A549 (cell line): ENCODE measurements at regions not wholly inside any gene's neighbourhood (a gene's known extent, or its start where the extent isn't known, plus 50 kb on each side); places are given as distances from the start of the nearest gene placed in this dataset.

ENCODE experiments used
- ATAC-seq, 2 experiments: fragments of 200-7000 bp in 1 of 2; fragments of >200 bp in 1 of 2; cut with Nextera tagmentation in 1 of 2; cut with Tn5 transposase in 1 of 2; 3 replicates each; pipeline versions ENCODE4 v1.8.0 to v1.9.1; 2018 to 2020; ENCODE audit warnings: mild to moderate bottlenecking in 1 of 2, moderate library complexity in 1 of 2
- CTCF ChIA-PET: fragments of 300-600 bp; sonication (Branson Sonifier 250); formaldehyde crosslinking; extraction: SDS; loops from one replicate; lab custom pipeline; 2021; ENCODE audit warnings: antibody characterized with exemption, inconsistent platforms; lab: Yijun Ruan, JAX
- POLR2A ChIA-PET: fragments of 350-600 bp; formaldehyde crosslinking; extraction: SDS; loops from one replicate; lab custom pipeline; 2021; ENCODE audit warnings: antibody characterized with exemption, inconsistent platforms; lab: Yijun Ruan, JAX
- DNase-seq, 2 experiments: peaks; one replicate each; pipeline versions ENCODE4 v3.0.0 to v3.0.0-alpha.2; 2011 to 2016; ENCODE audit warnings: low read depth in 1 of 2, low spot score in 1 of 2
- FAIRE-seq: peaks from 2 replicates; lab custom pipeline; 2011; peaks lifted over from hg19 to GRCh38; lab: Jason Lieb, UNC
- H3K27ac ChIP-seq, 2 experiments: fragments of >200 bp; sonication (Bioruptor Twin); formaldehyde crosslinking; 3 replicates each; pipeline ENCODE4 v1.5.1; 2016 to 2017
- H3K4me1 ChIP-seq: fragments of >200 bp; sonication (Bioruptor Twin); formaldehyde crosslinking; 3 replicates; pipeline ENCODE4 v1.6.1; 2016
- H3K4me2 ChIP-seq: fragments of >200 bp; sonication (Bioruptor Twin); formaldehyde crosslinking; 3 replicates; pipeline ENCODE4 v1.6.1; 2016
- H3K4me3 ChIP-seq: fragments of >200 bp; sonication (Bioruptor Twin); formaldehyde crosslinking; 3 replicates; pipeline ENCODE4 v1.5.1; 2016
- H3K9me3 ChIP-seq: fragments of >200 bp; sonication (Bioruptor Twin); formaldehyde crosslinking; 3 replicates; pipeline ENCODE4 v1.6.1; 2016
- CHD2 ChIP-seq: fragments of 150-350 bp; IDR thresholded peaks from 2 replicates; pipeline ENCODE4 v1.6.1; 2014; ENCODE audit warnings: low read length; ENCODE audit not compliant: partially characterized antibody
- ELK1 ChIP-seq: fragments of 150-350 bp; IDR thresholded peaks from 2 replicates; pipeline ENCODE4 v1.6.1; 2014; ENCODE audit warnings: low read depth, mild to moderate bottlenecking, low read length
- EP300 ChIP-seq, 2 experiments: fragments of >200 bp; sonication (Bioruptor Twin); formaldehyde crosslinking; IDR thresholded peaks; 2 replicates in 1 of 2; 3 replicates in 1 of 2; pipeline ENCODE4 v1.6.1; 2016 to 2017
- FOSB ChIP-seq: fragments of 250-450 bp; sonication (Bioruptor Pico); IDR thresholded peaks from 2 replicates; pipeline ENCODE4 v1.5.0; 2020; ENCODE audit warnings: mild to moderate bottlenecking, moderate library complexity
- FOSL2 ChIP-seq, 2 experiments: fragments of 450-650 bp in 1 of 2; fragments of >200 bp in 1 of 2; sonication (Bioruptor Twin) in 1 of 2; formaldehyde crosslinking; IDR thresholded peaks; 2 replicates each; pipeline versions ENCODE4 v1.5.0 to v1.6.1; 2016 to 2020; ENCODE audit warnings: mild to moderate bottlenecking in 1 of 2, moderate library complexity in 1 of 2
- HEYL ChIP-seq: fragments of 250-450 bp; sonication (Bioruptor Pico); IDR thresholded peaks from 2 replicates; pipeline ENCODE4 v1.8.0; 2021; ENCODE audit warnings: mild to moderate bottlenecking, moderate library complexity
- JUN ChIP-seq, 2 experiments: fragments of >200 bp; sonication (Bioruptor Twin); formaldehyde crosslinking; IDR thresholded peaks; 2 replicates in 1 of 2; 3 replicates in 1 of 2; pipeline ENCODE4 v1.6.1; 2016 to 2017
- KDM1A ChIP-seq: fragments of 200-600 bp; sonication (generic); IDR thresholded peaks from 2 replicates; pipeline ENCODE4 v1.6.1; 2016; ENCODE audit warnings: low read depth, mild to moderate bottlenecking
- NPAS2 ChIP-seq: fragments of 250-450 bp; sonication (Bioruptor Pico); IDR thresholded peaks from 2 replicates; pipeline ENCODE4 v1.8.0; 2022; ENCODE audit warnings: mild to moderate bottlenecking, moderate library complexity, borderline replicate concordance
- POLR2A ChIP-seq: IDR thresholded peaks from 2 replicates; pipeline ENCODE4 v1.6.1; 2012; ENCODE audit warnings: mild to moderate bottlenecking, low read length
- RARB ChIP-seq: fragments of 250-450 bp; sonication (Bioruptor Pico); IDR thresholded peaks from 2 replicates; pipeline ENCODE4 v1.8.0; 2021; ENCODE audit warnings: mild to moderate bottlenecking, moderate library complexity
- RCOR1 ChIP-seq: fragments of 150-350 bp; IDR thresholded peaks from 2 replicates; pipeline ENCODE4 v1.6.1; 2014; ENCODE audit warnings: antibody characterized with exemption, low read length, low read depth
- REST ChIP-seq: fragments of 200-600 bp; sonication (generic); IDR thresholded peaks from 2 replicates; pipeline ENCODE4 v1.6.1; 2016; ENCODE audit warnings: antibody characterized with exemption, mild to moderate bottlenecking, moderate library complexity
- TP53 ChIP-seq: fragments of 250-450 bp; sonication (Bioruptor Pico); IDR thresholded peaks from 2 replicates; pipeline ENCODE4 v1.5.0; 2021; ENCODE audit warnings: mild to moderate bottlenecking, moderate library complexity
- ZC3H11A ChIP-seq: fragments of 450-650 bp; IDR thresholded peaks from 2 replicates; pipeline ENCODE4 v1.6.1; 2014; ENCODE audit warnings: antibody characterized with exemption, mild to moderate bottlenecking
- ZFP36 ChIP-seq: fragments of 450-650 bp; IDR thresholded peaks from 2 replicates; pipeline ENCODE4 v1.6.1; 2014; ENCODE audit warnings: borderline replicate concordance; ENCODE audit not compliant: partially characterized antibody
- WGBS: methylation state at CpG from one replicate; pipeline ENCODE4 v1.1.6; 2017; ENCODE audit errors: missing lambda C conversion rate; 5-methylcytosine and 5-hydroxymethylcytosine counted together

- no peak for FAIRE-seq
- WGBS, result 84% methylated on average over 8 of the region's 10 CpGs
- ChIA-PET POLR2A (no interaction called here), CTCF (interaction anchor here (1.4 kb wide), 1 partner anchor 166 kb away, joined by 6 read pairs; no protein-coding TSS in a partner anchor)
- Histone ChIP-seq H3K4me2 (no peak overlapping the region), H3K27ac (peak overlapping the region in 1 of 2 experiments; percentile 53; a peak in 3 of 6 replicates), H3K4me1 (no peaks in the 10 kb centered on the region), H3K9me3 (no peaks in the 10 kb centered on the region), H3K4me3 (no peak overlapping the region)
- no peak for DNase-seq
- no peak for ATAC-seq
- TF ChIP-seq CHD2 (no peak), POLR2A (no peak), TP53 (CRISPR knock-in tag) (no peak), RCOR1 (no peak)
These were observed 97.4 kb upstream of the NEDD9 start for GRCh38 chr6:11329726-11330412.

GRCh38 chr6:11328613-11329247 is 96.3 kb upstream of the NEDD9 start:
- no peaks in the 10 kb centered on the region for H3K9me3 ChIP-seq
- POLR2A ChIA-PET, result no interaction called here
- ATAC-seq (no peak), FAIRE-seq (no peak), DNase-seq (no peak)
- CTCF ChIA-PET, result interaction anchor here (1.4 kb wide), 1 partner anchor 167 kb away, joined by 6 read pairs; no protein-coding TSS in a partner anchor
- peaks cover 11% of the 10 kb centered on the region for H3K4me1 ChIP-seq
- H3K4me3 ChIP-seq, result no peak overlapping the region
- WGBS, result 88% methylated on average over 6 of the region's 7 CpGs
- peak overlapping the region in 1 of 2 experiments; percentile 53; a peak in 3 of 6 replicates for H3K27ac ChIP-seq
- no peak overlapping the region for H3K4me2 ChIP-seq
- no peak for TF ChIP-seq NPAS2 (CRISPR knock-in tag)
- TF ChIP-seq JUN (IDR thresholded peaks at IDR 0.05), result no peak
- TF ChIP-seq ZC3H11A, result no peak
- TF ChIP-seq REST, result no peak
- no peak for TF ChIP-seq RARB (CRISPR knock-in tag)

DNA sequence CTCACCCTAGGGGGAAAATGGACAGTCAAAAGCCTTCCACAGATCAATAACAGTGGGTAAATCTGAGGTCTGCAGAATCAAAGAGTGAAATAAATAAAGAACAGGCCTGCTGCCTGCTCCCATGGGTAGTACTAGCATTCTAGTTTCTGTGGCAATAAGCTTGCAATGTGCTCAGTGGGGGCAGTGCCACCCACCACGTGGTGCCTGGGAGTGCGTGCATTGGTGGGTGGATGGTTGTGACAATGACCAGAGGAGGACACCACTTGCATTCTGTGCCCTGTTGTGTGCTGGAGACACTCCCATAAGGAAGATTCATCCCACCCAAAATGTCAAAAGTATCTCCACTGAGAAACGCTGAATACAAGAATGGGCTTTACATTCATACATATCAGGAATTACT is 95.5 kb upstream of the NEDD9 start:
- Histone ChIP-seq H3K4me3 (no peak overlapping the region), H3K9me3 (no peaks in the 10 kb centered on the region), H3K4me2 (no peak overlapping the region), H3K27ac (peak overlapping the region in 1 of 2 experiments; percentile 53; a peak in 3 of 6 replicates), H3K4me1 (peaks cover 18% of the 10 kb centered on the region)
- 93% methylated on average over 2 of the region's 3 CpGs for WGBS
- DNase-seq (no peak), ATAC-seq (no peak), FAIRE-seq (no peak)
- POLR2A ChIA-PET, result no interaction called here
- no peak for TF ChIP-seq EP300 (IDR thresholded peaks at IDR 0.05)
- no peak for TF ChIP-seq TP53 (CRISPR knock-in tag)
- TF ChIP-seq ELK1, result no peak
- no peak for TF ChIP-seq FOSB (CRISPR knock-in tag)
- TF ChIP-seq KDM1A, result no peak
- TF ChIP-seq FOSL2 (IDR thresholded peaks at IDR 0.05), result no peak
- TF ChIP-seq FOSL2 (CRISPR knock-in tag; IDR thresholded peaks at IDR 0.05), result no peak
- TF ChIP-seq ZFP36, result no peak
- TF ChIP-seq POLR2A, result no peak
- TF ChIP-seq RCOR1, result no peak
- TF ChIP-seq HEYL (CRISPR knock-in tag), result no peak
- CTCF ChIA-PET, result no interaction called here
